COLO668 (cell line): ENCODE measurements at regions not wholly inside any gene's neighbourhood (a gene's known extent, or its start where the extent isn't known, plus 50 kb on each side); places are given as distances from the start of the nearest gene placed in this dataset.

Source experiments
- DNase-seq: peaks from one replicate; lab custom pipeline; 2025; ENCODE audit not compliant: unreplicated experiment; lab: John Stamatoyannopoulos, UW

DNA sequence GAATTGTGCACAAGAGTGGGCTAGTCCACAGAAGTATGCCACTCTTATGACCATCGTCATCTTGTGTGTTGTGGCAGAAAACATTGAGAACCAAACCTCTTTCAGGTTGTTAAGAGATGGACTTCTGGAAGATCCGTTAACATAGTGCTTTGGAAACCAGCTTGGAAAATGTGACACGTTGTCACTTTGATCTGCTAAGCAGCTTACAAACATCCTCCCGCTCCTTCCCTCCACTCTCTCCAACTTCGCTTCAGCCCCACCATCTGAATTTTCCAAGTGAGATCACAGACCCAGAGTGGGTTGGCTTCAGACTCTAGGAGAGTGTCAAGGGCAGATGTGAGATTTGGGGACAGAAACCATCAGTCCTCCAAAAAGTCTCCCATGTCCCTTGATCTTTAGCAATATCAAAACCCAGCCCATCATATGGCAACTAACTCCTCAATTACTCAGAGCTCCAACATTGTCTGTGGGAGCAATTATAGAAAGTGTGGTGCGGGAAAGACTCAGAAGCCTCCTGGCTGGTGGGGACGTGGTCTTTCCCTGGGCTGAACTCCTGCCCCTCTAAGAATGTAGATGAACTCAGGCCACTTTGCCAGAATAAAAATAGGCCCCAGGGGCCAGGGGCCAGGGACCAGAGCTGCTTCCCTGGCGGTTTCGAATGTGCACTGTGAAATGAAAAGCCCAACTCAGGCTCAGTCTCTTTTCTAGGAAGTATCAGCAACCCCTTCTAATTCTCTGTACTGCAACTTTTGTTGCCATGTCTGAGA lies 129.5 kb downstream of the SLC38A6 start:
- DNase-seq, result no peak

- no peak for DNase-seq
These were observed 128.2 kb downstream of the SLC38A6 start for GRCh38 chr14:61109288-61109687.

- DNase-seq, result no peak
These were observed 127.6 kb downstream of the SLC38A6 start for GRCh38 chr14:61108496-61109141.

DNA sequence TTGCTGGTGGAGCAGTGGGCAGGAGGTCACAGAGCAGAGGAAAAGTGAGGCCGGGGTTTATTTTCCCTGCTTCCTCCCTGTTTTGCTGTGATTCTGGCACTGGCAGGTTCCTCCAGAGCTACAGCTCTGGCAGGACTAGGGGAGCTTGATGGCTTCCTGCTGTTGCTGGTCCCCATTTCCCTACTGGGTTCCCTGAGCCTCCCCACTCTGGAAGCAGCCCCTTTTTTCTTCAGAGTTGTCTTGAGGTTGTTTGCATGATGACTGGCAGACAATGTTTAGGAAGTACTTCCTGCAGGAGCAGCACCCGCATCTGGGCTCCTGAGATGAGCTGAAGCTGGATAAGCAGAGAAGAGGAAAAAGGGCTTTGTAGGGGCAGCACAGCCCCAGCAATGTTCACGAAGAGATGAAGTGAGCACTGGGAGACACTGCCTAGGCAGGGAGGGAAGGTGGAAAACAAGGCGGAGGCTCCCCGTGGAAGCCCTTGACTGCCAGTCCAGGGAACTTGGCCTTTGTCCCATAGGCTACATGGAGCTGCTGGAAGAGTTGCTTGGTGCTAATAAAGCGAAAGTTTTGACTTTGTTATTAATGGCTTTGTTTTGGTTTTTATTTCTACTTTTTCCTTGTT lies 126.9 kb downstream of the SLC38A6 start:
- no peak for DNase-seq

GRCh38 chr14:61106959-61107641 lies 126.1 kb downstream of the SLC38A6 start:
- DNase-seq, result no peak

DNA sequence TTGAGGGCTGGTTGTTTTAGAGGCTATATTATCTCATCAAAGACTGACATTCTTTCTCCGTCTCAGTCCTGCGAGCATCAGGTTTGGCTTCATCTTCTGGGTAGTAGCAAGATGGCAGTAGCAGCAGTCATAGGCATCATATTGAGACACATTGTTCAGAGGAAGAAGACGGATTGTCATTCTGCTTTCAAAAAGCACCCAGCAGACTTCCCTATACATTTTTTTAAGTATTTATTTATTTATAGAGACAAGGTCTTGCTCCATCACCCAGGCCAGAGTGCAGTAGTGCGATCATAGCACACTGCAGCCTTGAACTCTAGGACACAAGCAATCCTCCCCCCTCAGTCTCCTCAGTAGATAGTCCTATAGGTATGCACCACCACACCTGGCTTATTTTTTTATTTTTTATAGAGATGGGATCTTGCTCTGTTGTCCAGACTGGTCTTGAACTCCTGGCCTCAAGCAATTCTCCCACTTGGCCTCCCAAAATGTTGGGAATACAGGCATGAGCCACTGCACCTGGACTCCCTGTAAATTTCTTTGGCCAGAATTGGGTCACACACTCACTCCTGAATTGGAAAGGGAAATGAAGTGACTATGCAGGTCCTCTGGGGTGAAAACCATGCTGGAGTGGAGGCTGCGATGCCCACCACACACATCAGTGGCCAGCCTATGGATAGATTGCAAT lies 125.4 kb downstream of the SLC38A6 start:
- DNase-seq, result no peak

GRCh38 chr14:61104358-61104757 lies 123.3 kb downstream of the SLC38A6 start:
- DNase-seq, result no peak

DNA sequence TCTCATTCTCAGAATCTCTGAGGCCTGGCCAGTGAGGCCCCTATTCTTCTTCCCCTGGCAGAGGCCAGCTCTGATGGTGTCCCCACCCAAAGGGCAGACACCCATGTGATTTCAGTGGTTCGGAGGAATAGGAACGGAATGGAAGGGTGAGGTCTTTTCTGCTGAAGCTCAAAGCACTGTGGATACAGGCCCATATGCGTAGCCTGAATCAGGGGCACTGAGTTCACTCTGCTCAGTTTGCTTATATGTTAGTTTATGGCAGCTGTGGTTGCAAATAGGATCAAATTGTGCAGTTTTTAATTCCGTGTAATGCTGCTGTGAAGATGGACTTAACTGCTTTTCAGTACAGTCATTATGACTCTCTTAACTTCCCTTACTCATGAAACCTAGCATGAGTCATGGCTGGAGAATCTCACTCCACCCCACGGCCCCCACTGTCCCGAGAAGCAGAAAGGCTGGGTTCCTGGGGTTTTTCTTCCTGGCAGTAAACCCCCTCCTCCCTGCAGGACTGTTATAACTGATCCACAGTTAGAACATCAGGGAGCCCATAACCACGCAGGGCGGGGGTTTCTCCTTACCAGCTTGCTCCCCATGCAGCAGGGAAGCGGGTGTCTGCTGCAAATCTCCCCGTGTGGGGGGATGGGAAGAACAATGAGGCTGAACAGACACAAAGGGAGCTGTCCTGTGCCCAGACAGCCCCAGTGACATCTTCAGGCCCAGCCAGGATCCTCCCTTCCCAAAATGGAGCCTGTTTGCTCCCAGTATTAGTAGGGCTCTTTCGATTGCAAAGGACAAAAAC lies 122.7 kb downstream of the SLC38A6 start:
- DNase-seq, result no peak

DNA sequence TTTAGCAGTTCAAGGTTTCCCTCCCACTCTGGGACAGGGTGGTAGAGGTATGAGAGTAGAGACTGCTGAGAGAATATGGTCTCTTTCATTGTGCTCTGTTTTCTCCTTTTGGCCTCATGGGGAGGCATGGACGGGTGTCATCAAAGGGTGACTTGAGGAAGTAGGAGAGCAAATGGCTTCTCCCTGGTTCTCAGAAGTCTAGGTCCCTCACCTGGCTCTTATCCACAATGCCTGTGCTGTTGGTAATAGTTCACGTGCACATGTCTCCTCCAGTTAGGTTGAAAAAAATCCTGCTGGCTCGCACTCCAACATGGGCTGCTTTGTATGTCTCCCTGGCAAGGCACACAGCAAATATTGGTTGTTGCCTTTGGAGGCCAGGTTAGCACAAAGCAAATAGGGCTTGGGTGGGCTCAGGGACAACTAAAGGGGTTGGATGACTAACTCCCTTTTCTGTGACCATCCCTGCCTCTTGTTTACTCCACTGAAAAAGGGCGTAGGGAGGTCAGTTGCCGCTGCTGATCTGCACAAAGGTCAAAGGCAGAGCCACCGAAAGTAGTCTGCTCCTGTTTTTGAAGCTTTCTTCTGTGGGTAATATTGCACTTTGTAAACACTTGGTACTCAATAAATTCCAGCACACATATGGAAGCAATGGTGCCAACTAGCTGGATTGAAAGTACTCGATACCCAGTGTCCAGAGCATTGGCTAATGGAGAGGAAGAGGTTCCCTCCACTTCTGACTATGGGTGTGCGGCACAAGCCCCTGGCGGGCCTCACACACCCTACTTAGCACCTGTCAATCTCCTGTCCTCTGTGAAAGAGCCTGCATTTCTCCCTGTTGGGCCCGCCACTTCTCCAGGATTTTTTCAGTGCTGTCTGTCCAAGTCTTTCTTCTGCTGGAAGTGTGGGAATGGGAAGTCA lies 121.8 kb downstream of the SLC38A6 start:
- no peak for DNase-seq
